Prostate gland (tissue), 2 donors: ENCODE measurements at regions not wholly inside any gene's neighbourhood (a gene's known extent, or its start where the extent isn't known, plus 50 kb on each side); places are given as distances from the start of the nearest gene placed in this dataset.

Source experiments
- DNase-seq: peaks from one replicate; pipeline ENCODE4 v3.0.0-alpha.2; 2019; ENCODE audit warnings: low spot score
- H3K27ac ChIP-seq, 2 donors: fragments of 200-600 bp; sonication (generic); 2 replicates each; pipeline ENCODE4 v1.5.1; 2017 to 2019
- H3K27me3 ChIP-seq: fragments of 200-600 bp; sonication (generic); replicated peaks from 2 replicates; pipeline ENCODE4 v1.5.1; 2019; ENCODE audit not compliant: insufficient read depth
- H3K36me3 ChIP-seq, 2 donors: fragments of 200-600 bp; sonication (generic); 1 replicate in 1 of 2; 2 replicates in 1 of 2; pipeline versions ENCODE4 v1.5.1 to v1.8.1; 2017 to 2019
- H3K4me1 ChIP-seq: fragments of 200-600 bp; sonication (generic); replicated peaks from 2 replicates; pipeline ENCODE4 v1.5.1; 2019
- H3K4me3 ChIP-seq, 2 donors: fragments of 200-600 bp; sonication (generic); 2 replicates each; pipeline ENCODE4 v1.5.1; 2017 to 2019
- H3K9me3 ChIP-seq: fragments of 200-600 bp; sonication (generic); 2 replicates; pipeline ENCODE4 v1.5.1; 2017
- CTCF ChIP-seq, 4 experiments: fragments of 200-600 bp in 2 of 4; fragments of 450-650 bp in 2 of 4; sonication (generic) in 2 of 4; IDR thresholded peaks; 1 replicate in 3 of 4; 2 replicates in 1 of 4; pipeline ENCODE4 v1.5.1; 2016 to 2019; ENCODE audit warnings: antibody characterized with exemption in 4 of 4, mild to moderate bottlenecking in 2 of 4, moderate library complexity in 2 of 4
- POLR2A ChIP-seq: fragments of 450-650 bp; IDR thresholded peaks from one replicate; pipeline ENCODE4 v1.6.1; 2016; ENCODE audit warnings: antibody characterized with exemption, mild to moderate bottlenecking
- POLR2AphosphoS5 ChIP-seq: sonication (generic); formaldehyde crosslinking; IDR thresholded peaks from one replicate; pipeline ENCODE4 v1.6.1; 2017; ENCODE audit warnings: antibody characterized with exemption
- WGBS: methylation state at CpG from one replicate; pipeline ENCODE4 v1.1.5; 2018; 5-methylcytosine and 5-hydroxymethylcytosine counted together
- intact Hi-C: fragments of 100-400 bp; cut with DNase I; formaldehyde crosslinking; loops from one replicate; pipeline ENCODE4 v1.14.2; 2022

- no peaks in the 10 kb centered on the region for H3K9me3 ChIP-seq
- DNase-seq: no peak
- intact Hi-C loops: no loop called here
- H3K36me3 ChIP-seq: no peaks in the 10 kb centered on the region
- H3K4me3 ChIP-seq: no peak overlapping the region
- no peaks in the 10 kb centered on the region for H3K4me1 ChIP-seq
- 46% methylated on average over 2 of the region's 2 CpGs for WGBS
- no peak overlapping the region for H3K27ac ChIP-seq
- H3K27me3 ChIP-seq: no peaks in the 10 kb centered on the region
- no peak for TF ChIP-seq POLR2AphosphoS5
- TF ChIP-seq CTCF (IDR thresholded peaks at IDR 0.05): no peak
- TF ChIP-seq POLR2A: no peak
These were observed 181.2 kb upstream of the POU3F2 start for GRCh38 chr6:98653179-98653578.

GRCh38 chr6:98657764-98658163 lies 176.6 kb upstream of the POU3F2 start:
- no peaks in the 10 kb centered on the region for H3K36me3 ChIP-seq
- no peak overlapping the region for H3K4me3 ChIP-seq
- H3K27me3 ChIP-seq: no peaks in the 10 kb centered on the region
- 46% methylated on average over 5 of the region's 5 CpGs for WGBS
- H3K4me1 ChIP-seq: no peaks in the 10 kb centered on the region
- no peaks in the 10 kb centered on the region for H3K9me3 ChIP-seq
- no peak for DNase-seq
- TF ChIP-seq POLR2AphosphoS5 (no peak), CTCF (IDR thresholded peaks at IDR 0.05) (no peak), POLR2A (no peak)
- intact Hi-C loops: no loop called here
- no peak overlapping the region for H3K27ac ChIP-seq

GRCh38 chr6:98669371-98669770 lies 165.0 kb upstream of the POU3F2 start:
- no peaks in the 10 kb centered on the region for H3K36me3 ChIP-seq
- intact Hi-C loops: no loop called here

GRCh38 chr6:98670045-98670746 lies 164.2 kb upstream of the POU3F2 start:
- H3K9me3 ChIP-seq: no peaks in the 10 kb centered on the region
- 65% methylated on average over 3 of the region's 3 CpGs for WGBS
- H3K36me3 ChIP-seq: no peaks in the 10 kb centered on the region
- intact Hi-C loops: no loop called here
- no peak overlapping the region for H3K27ac ChIP-seq
- H3K4me3 ChIP-seq: no peak overlapping the region
- TF ChIP-seq POLR2AphosphoS5 (no peak), CTCF (IDR thresholded peaks at IDR 0.05) (no peak), POLR2A (no peak)
- no peaks in the 10 kb centered on the region for H3K4me1 ChIP-seq
- no peaks in the 10 kb centered on the region for H3K27me3 ChIP-seq
- no peak for DNase-seq

More at GRCh38 chr6:98669371-98669770, 165.0 kb upstream of the POU3F2 start:
- Histone ChIP-seq H3K9me3 (no peaks in the 10 kb centered on the region), H3K27ac (no peak overlapping the region), H3K4me3 (no peak overlapping the region), H3K27me3 (no peaks in the 10 kb centered on the region), H3K4me1 (no peaks in the 10 kb centered on the region)
- TF ChIP-seq POLR2A: no peak
- no peak for TF ChIP-seq POLR2AphosphoS5
- no peak for TF ChIP-seq CTCF (IDR thresholded peaks at IDR 0.05)
- no peak for DNase-seq
